Endothelial cell of umbilical vein (primary cell): ENCODE measurements at regions not wholly inside any gene's neighbourhood (a gene's known extent, or its start where the extent isn't known, plus 50 kb on each side); places are given as distances from the start of the nearest gene placed in this dataset.

Experiments used
- BruUV-seq: library from RNA; stranded (reverse); fragments of 400-500 nt; replicated peaks from 2 replicates; lab custom pipeline; 2021; lab: Mats Ljungman, UMichigan
- CTCF ChIA-PET: fragments of 300-600, 350-600 bp; sonication (Branson Sonifier 250); formaldehyde crosslinking; loops from one replicate; lab custom pipeline; 2021; ENCODE audit warnings: antibody characterized with exemption, inconsistent platforms; lab: Charles Lee
- POLR2A ChIA-PET: fragments of 300-600, 350-600 bp; sonication (Branson Sonifier 250); formaldehyde crosslinking; loops from one replicate; lab custom pipeline; 2021; ENCODE audit warnings: antibody characterized with exemption, inconsistent platforms; lab: Charles Lee
- DNase-seq: peaks from one replicate; pipeline ENCODE4 v3.0.0-alpha.2; 2011; ENCODE audit warnings: low read depth, low spot score
- FAIRE-seq: peaks from 2 replicates; lab custom pipeline; 2011; peaks lifted over from hg19 to GRCh38; lab: Jason Lieb, UNC
- H2AFZ ChIP-seq: 2 replicates; pipeline ENCODE4 v1.6.0; 2012; ENCODE audit warnings: low read depth, low read length, control low read depth, inconsistent platforms
- H3K27ac ChIP-seq: 2 replicates; pipeline ENCODE4 v1.5.1; 2011; ENCODE audit warnings: low read depth, mild to moderate bottlenecking, control low read depth, low read length, moderate library complexity; ENCODE audit not compliant: insufficient read depth
- H3K27me3 ChIP-seq, 2 experiments: 2 replicates each; pipeline versions ENCODE4 v1.6.0 to v1.6.1; 2011; ENCODE audit warnings: low read length in 2 of 2, mixed read lengths in 1 of 2; ENCODE audit not compliant: control insufficient read depth in 2 of 2, insufficient read depth in 2 of 2
- H3K36me3 ChIP-seq, 2 experiments: 2 replicates in 1 of 2; 3 replicates in 1 of 2; pipeline ENCODE4 v1.5.1; 2011; ENCODE audit warnings: low read length in 2 of 2, mild to moderate bottlenecking in 1 of 2, moderate library complexity in 1 of 2; ENCODE audit not compliant: control insufficient read depth in 2 of 2, insufficient read depth in 2 of 2; ENCODE audit errors: extremely low read depth in 1 of 2
- H3K4me1 ChIP-seq: 3 replicates; pipeline ENCODE4 v1.5.1; 2011; ENCODE audit warnings: mild to moderate bottlenecking, low read length; ENCODE audit not compliant: control insufficient read depth, insufficient read depth; ENCODE audit errors: extremely low read depth
- H3K4me2 ChIP-seq: 2 replicates; pipeline ENCODE4 v1.6.1; 2011; ENCODE audit warnings: low read length, control low read depth, mixed read lengths; ENCODE audit not compliant: insufficient read depth
- H3K4me3 ChIP-seq, 3 experiments: fragments of 200-600 bp in 1 of 3; sonication (generic), shearing (Covaris generic) in 1 of 3; replicated peaks in 1 of 3; 2 replicates each; pipeline ENCODE4 v1.5.1; 2011 to 2016; ENCODE audit warnings: control low read depth in 3 of 3, low read length in 3 of 3, mild to moderate bottlenecking in 2 of 3, inconsistent platforms in 1 of 3, low read depth in 1 of 3, moderate library complexity in 1 of 3; ENCODE audit not compliant: insufficient read depth in 1 of 3
- H3K79me2 ChIP-seq: 2 replicates; pipeline ENCODE4 v1.6.0; 2012; ENCODE audit warnings: low read length, inconsistent platforms; ENCODE audit not compliant: control insufficient read depth, insufficient read depth
- H3K9ac ChIP-seq: replicated peaks from 2 replicates; pipeline ENCODE3; 2011; ENCODE audit warnings: low read length, control low read depth; ENCODE audit not compliant: insufficient read depth; ENCODE audit errors: extremely low read depth
- H3K9me1 ChIP-seq: replicated peaks from 3 replicates; pipeline ENCODE4 v1.6.0; 2011; ENCODE audit warnings: mild to moderate bottlenecking, low read length; ENCODE audit not compliant: control insufficient read depth, insufficient read depth; ENCODE audit errors: extremely low read depth
- H3K9me3 ChIP-seq: replicated peaks from 2 replicates; pipeline ENCODE4 v1.5.1; 2012; ENCODE audit warnings: low read length, inconsistent platforms; ENCODE audit not compliant: control insufficient read depth, insufficient read depth
- H4K20me1 ChIP-seq: replicated peaks from 2 replicates; pipeline ENCODE3; 2011; ENCODE audit warnings: mild to moderate bottlenecking, low read length; ENCODE audit not compliant: control insufficient read depth, insufficient read depth; ENCODE audit errors: extremely low read depth
- CTCF ChIP-seq, 2 donors: IDR thresholded peaks; 1 replicate in 1 of 2; 2 replicates in 1 of 2; pipeline ENCODE4 v1.5.1; 2011; ENCODE audit warnings: low read length in 2 of 2, mild to moderate bottlenecking in 2 of 2, moderate library complexity in 2 of 2, control low read depth in 1 of 2, inconsistent platforms in 1 of 2, low read depth in 1 of 2; ENCODE audit not compliant: insufficient read depth in 1 of 2; ENCODE audit errors: extremely low read depth in 1 of 2
- EZH2 ChIP-seq: IDR thresholded peaks from 2 replicates; pipeline ENCODE4 v1.6.1; 2012; ENCODE audit warnings: borderline replicate concordance, low read depth, mild to moderate bottlenecking, moderate library complexity, low read length, inconsistent platforms; ENCODE audit not compliant: severe bottlenecking
- FOS ChIP-seq: IDR thresholded peaks from 2 replicates; pipeline ENCODE4 v1.6.1; 2011; ENCODE audit warnings: mild to moderate bottlenecking, low read length, moderate library complexity, borderline replicate concordance; ENCODE audit not compliant: insufficient read depth
- GATA2 ChIP-seq: IDR thresholded peaks from 2 replicates; pipeline ENCODE4 v1.7.0; 2011; ENCODE audit warnings: low read depth, mild to moderate bottlenecking, moderate library complexity, mixed read lengths, low read length; ENCODE audit not compliant: insufficient read length, insufficient read depth
- JUN ChIP-seq: IDR thresholded peaks from 2 replicates; pipeline ENCODE4 v1.6.1; 2011; ENCODE audit warnings: borderline replicate concordance, low read depth; ENCODE audit not compliant: insufficient read length, insufficient read depth
- MAX ChIP-seq: IDR thresholded peaks from 2 replicates; pipeline ENCODE4 v1.6.1; 2011; ENCODE audit not compliant: insufficient read depth, insufficient read length
- MYC ChIP-seq: IDR thresholded peaks from one replicate; pipeline ENCODE4 v1.6.1; 2011; ENCODE audit warnings: mild to moderate bottlenecking, low read depth, low read length
- POLR2A ChIP-seq: IDR thresholded peaks from 2 replicates; pipeline ENCODE4 v1.6.1; 2012; ENCODE audit warnings: low read depth, mild to moderate bottlenecking, control low read depth, low read length
- POLR2AphosphoS5 ChIP-seq: IDR thresholded peaks from 2 replicates; pipeline ENCODE4 v1.6.1; 2012; ENCODE audit warnings: low read depth, mild to moderate bottlenecking, control low read depth, low read length, moderate library complexity; ENCODE audit not compliant: insufficient read depth
- dilution Hi-C: fragments of 300-500 bp; cut with MboI; formaldehyde crosslinking; loops from one replicate; pipeline ENCODE4 v1.15.0; 2019; ENCODE audit warnings: low sequenced_read_pairs; ENCODE audit not compliant: extremely low pct_ligation_motif_present
- intact Hi-C: fragments of 100-400 bp; cut with micrococcal nuclease; formaldehyde crosslinking; loops from one replicate; pipeline ENCODE4 v1.10.0; 2022

GRCh38 chr20:53693262-53693871, 99.7 kb upstream of the ZNF217 start:
- Histone ChIP-seq H4K20me1 (no peaks in the 10 kb centered on the region), H2AFZ (no peak overlapping the region), H3K79me2 (no peaks in the 10 kb centered on the region), H3K36me3 (no peaks in the 10 kb centered on the region), H3K27ac (no peak overlapping the region), H3K9me3 (no peaks in the 10 kb centered on the region), H3K4me2 (no peak overlapping the region), H3K9me1 (no peaks in the 10 kb centered on the region), H3K27me3 (peaks cover 0 to 1% of the 10 kb centered on the region in 2 experiments), H3K4me3 (no peak overlapping the region), H3K4me1 (peaks cover 2% of the 10 kb centered on the region), H3K9ac (no peak overlapping the region)
- POLR2A ChIA-PET = no interaction called here
- DNase-seq (no peak), FAIRE-seq (no peak)
- CTCF ChIA-PET = interaction anchor here (0.9 to 1.4 kb wide), 2 partner anchors 40 to 246 kb away, joined by 3 to 4 read pairs; no protein-coding TSS in a partner anchor
- intact Hi-C loops (no loop called here), dilution Hi-C loops (no loop called here)
- BruUV-seq = no TSS peak
- no peak for TF ChIP-seq CTCF (IDR thresholded peaks at IDR 0.05; ENCODE audit: extremely low read depth in 1 of 2, insufficient read depth in 1 of 2, low read depth in 1 of 2, low read length in 2 of 2)
- TF ChIP-seq EZH2 = no peak
- no peak for TF ChIP-seq GATA2
- TF ChIP-seq FOS = no peak
- no peak for TF ChIP-seq MAX
- no peak for TF ChIP-seq POLR2AphosphoS5
- no peak for TF ChIP-seq POLR2A
- TF ChIP-seq MYC = no peak
- no peak for TF ChIP-seq JUN
